ENCODE measurements at regions not wholly inside any gene's neighbourhood (a gene's known extent, or its start where the extent isn't known, plus 50 kb on each side); places are given as distances from the start of the nearest gene placed in this dataset.

DNA sequence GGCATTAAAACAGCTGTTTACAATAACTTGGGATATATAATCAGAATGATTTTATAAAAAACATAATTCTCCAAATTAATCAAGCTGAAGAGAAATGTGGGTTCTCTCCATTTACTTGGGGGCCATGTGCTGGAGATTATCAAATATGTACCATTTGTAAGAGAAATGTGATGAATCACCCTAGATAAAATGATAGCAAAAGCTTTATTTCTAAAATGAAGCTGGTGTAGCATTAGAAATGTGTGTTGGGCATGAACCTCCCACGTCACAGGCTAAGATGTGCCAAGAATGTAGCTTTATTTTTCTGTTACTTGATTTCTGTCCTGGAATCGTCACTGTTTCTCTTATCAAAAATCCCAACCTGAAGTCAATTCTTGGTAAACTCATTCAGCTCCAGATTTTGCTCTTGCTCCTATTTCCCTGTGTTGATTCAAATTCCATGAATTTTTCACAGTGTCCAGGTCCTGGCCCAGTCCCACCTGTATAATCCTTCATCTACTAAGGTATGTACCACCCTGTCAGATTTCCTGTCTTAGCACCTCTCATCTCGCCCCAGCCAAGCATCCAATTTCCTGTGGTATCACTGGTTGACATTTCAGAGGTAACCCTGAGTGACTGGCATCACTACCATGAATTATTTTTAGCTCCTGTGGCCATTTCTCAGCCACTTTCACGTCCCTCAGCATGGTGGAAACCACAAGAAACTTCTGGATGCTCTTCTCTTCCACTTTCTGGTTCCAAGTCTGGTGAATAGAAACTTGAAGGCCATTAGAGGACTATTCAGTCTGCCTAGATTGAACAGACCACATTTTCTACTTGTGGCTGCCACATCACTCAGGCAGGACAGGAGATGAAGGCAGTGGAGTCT lies 103.6 kb upstream of the FLRT2 start:
- TF ChIP-seq ZNF121 (tag by site-specific recombination; IDR thresholded peaks at IDR 0.05): no peak
- TF ChIP-seq, protein P1, sequence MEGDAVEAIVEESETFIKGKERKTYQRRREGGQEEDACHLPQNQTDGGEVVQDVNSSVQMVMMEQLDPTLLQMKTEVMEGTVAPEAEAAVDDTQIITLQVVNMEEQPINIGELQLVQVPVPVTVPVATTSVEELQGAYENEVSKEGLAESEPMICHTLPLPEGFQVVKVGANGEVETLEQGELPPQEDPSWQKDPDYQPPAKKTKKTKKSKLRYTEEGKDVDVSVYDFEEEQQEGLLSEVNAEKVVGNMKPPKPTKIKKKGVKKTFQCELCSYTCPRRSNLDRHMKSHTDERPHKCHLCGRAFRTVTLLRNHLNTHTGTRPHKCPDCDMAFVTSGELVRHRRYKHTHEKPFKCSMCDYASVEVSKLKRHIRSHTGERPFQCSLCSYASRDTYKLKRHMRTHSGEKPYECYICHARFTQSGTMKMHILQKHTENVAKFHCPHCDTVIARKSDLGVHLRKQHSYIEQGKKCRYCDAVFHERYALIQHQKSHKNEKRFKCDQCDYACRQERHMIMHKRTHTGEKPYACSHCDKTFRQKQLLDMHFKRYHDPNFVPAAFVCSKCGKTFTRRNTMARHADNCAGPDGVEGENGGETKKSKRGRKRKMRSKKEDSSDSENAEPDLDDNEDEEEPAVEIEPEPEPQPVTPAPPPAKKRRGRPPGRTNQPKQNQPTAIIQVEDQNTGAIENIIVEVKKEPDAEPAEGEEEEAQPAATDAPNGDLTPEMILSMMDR (tag by site-specific recombination; IDR thresholded peaks at IDR 0.05): no peak
- TF ChIP-seq FEZF1 (tag by site-specific recombination; IDR thresholded peaks at IDR 0.05): no peak
- no peak for TF ChIP-seq KLF8 (tag by site-specific recombination; IDR thresholded peaks at IDR 0.05)
- TF ChIP-seq MEIS1 (CRISPR knock-in tag; IDR thresholded peaks at IDR 0.05; ENCODE audit: borderline replicate concordance): no peak
- no peak for TF ChIP-seq ZNF274 (IDR thresholded peaks at IDR 0.05; ENCODE audit: low read length)
- no peak for TF ChIP-seq ZNF274 (tag by site-specific recombination; IDR thresholded peaks at IDR 0.05; ENCODE audit: borderline replicate concordance)
- no peak for TF ChIP-seq PRDM1 (tag by site-specific recombination; IDR thresholded peaks at IDR 0.05)
- TF ChIP-seq ZNF785 (tag by site-specific recombination; IDR thresholded peaks at IDR 0.05): no peak
- TF ChIP-seq MYNN (tag by site-specific recombination; IDR thresholded peaks at IDR 0.05; ENCODE audit: borderline replicate concordance): no peak
- no peak for TF ChIP-seq ZFP41 (tag by site-specific recombination; IDR thresholded peaks at IDR 0.05; ENCODE audit: borderline replicate concordance)
- TF ChIP-seq ZNF112 (tag by site-specific recombination; IDR thresholded peaks at IDR 0.05): no peak
- TF ChIP-seq KLF16 (tag by site-specific recombination; IDR thresholded peaks at IDR 0.05): no peak
